ENCODE measurements at regions not wholly inside any gene's neighbourhood (a gene's known extent, or its start where the extent isn't known, plus 50 kb on each side); places are given as distances from the start of the nearest gene placed in this dataset.

- no peak for TF ChIP-seq RAD21 (IDR thresholded peaks at IDR 0.05 in 1 of 2, conservative IDR thresholded peaks at IDR 0.05 in 1 of 2; ENCODE audit: low read depth in 2 of 2, low read length in 2 of 2)
- no peak for TF ChIP-seq ASH2L (IDR thresholded peaks at IDR 0.05; ENCODE audit: low read length)
- no peak for TF ChIP-seq POLR2A (IDR thresholded peaks at IDR 0.05; ENCODE audit: control extremely low read depth in 1 of 2, low read depth in 2 of 2, low read length in 2 of 2)
- no peak for TF ChIP-seq CHD2 (IDR thresholded peaks at IDR 0.05; ENCODE audit: low read length)
- TF ChIP-seq CTCF (IDR thresholded peaks at IDR 0.05; ENCODE audit: control extremely low read depth in 1 of 3, insufficient read depth in 1 of 3, low read depth in 1 of 3, low read length in 3 of 3): no peak
- TF ChIP-seq EP300 (IDR thresholded peaks at IDR 0.05; ENCODE audit: borderline replicate concordance in 1 of 2, low read depth in 2 of 2, low read length in 2 of 2): no peak
- no peak for TF ChIP-seq ZNF274 (IDR thresholded peaks at IDR 0.05; ENCODE audit: borderline replicate concordance, extremely low read depth, low read length)
- no peak for TF ChIP-seq BACH1 (IDR thresholded peaks at IDR 0.05; ENCODE audit: low read length)
- no peak for TF ChIP-seq YY1 (IDR thresholded peaks at IDR 0.05; ENCODE audit: low read depth, low read length)
- TF ChIP-seq GABPA (IDR thresholded peaks at IDR 0.05; ENCODE audit: borderline replicate concordance, insufficient read depth, low read length): no peak
- TF ChIP-seq SIN3A (conservative IDR thresholded peaks at IDR 0.05 in 1 of 2, IDR thresholded peaks at IDR 0.05 in 1 of 2; ENCODE audit: low read depth in 1 of 2, low read length in 2 of 2): no peak
- TF ChIP-seq CREB1 (IDR thresholded peaks at IDR 0.05): no peak
- TF ChIP-seq CHD1 (IDR thresholded peaks at IDR 0.05; ENCODE audit: low read depth, low read length): no peak
- no peak for TF ChIP-seq USF2 (IDR thresholded peaks at IDR 0.05; ENCODE audit: low read length)
Measured at GRCh38 chr17:70881093-70881492, 711.8 kb downstream of the KCNJ2 start.
